IPS DF 19.7 (cell line): ENCODE measurements at regions not wholly inside any gene's neighbourhood (a gene's known extent, or its start where the extent isn't known, plus 50 kb on each side); places are given as distances from the start of the nearest gene placed in this dataset.

ENCODE experiments used
- DNase-seq: peaks from one replicate; pipeline ENCODE4 v3.0.0-alpha.2; 2013; ENCODE audit warnings: low read depth, low spot score

DNA sequence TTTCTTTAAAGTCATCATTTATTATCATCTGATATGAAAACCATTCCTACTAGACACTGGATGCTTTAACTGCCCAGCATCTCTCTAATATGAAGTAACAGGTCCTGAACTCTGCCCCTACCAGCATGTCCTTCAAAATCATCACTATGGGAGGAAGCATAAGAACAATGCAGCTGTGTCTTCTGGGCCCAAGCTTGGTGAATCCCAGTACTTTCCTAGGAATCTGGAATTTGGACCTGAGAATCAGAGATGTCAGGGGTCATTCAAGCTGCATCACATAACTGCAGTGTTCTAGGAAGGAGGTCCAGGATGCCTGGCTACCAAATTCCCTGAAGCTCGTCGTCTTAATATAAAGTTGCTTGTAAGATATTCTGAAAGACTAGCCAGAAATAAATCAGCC is 182.7 kb downstream of the AHR start:
- DNase-seq = no peak

DNA sequence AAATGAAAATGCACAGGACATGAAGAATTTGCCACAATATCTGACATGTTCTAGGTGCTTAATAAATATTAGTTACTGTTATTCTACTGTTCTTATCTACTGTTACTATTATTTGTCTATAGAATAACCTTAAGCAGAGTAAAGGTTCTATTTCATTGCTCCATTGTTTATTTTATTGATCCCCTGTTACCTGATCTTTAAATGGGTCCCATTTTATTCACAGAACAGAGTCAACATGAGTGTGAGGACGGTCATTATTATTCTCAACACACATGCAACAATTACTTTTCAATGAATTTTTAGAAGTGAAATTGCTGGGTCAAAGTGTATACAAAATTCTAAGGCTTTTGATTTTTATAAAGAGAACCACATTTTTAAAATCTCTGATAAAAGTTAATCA is 186.9 kb downstream of the AHR start:
- DNase-seq = no peak

DNA sequence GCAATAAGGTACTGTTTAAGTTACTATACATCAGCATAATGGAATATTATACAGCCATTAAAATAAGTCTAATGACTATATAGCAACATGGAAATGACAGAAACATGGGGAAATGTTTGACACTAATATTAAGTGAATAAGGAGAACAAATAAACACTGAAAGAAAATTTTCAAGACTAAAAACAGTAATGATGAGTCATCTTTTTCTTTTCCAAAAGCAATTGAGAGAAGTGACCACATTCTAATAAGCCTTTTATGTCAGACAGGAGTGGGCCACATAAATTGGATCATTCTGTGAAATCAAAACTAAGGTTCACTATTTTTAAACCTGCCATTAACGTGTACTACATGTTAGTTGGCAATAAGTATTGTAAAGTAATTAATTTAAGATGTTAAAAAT is 187.5 kb downstream of the AHR start:
- DNase-seq = no peak

GRCh38 chr7:17486835-17487234 is 188.4 kb downstream of the AHR start:
- no peak for DNase-seq

DNA sequence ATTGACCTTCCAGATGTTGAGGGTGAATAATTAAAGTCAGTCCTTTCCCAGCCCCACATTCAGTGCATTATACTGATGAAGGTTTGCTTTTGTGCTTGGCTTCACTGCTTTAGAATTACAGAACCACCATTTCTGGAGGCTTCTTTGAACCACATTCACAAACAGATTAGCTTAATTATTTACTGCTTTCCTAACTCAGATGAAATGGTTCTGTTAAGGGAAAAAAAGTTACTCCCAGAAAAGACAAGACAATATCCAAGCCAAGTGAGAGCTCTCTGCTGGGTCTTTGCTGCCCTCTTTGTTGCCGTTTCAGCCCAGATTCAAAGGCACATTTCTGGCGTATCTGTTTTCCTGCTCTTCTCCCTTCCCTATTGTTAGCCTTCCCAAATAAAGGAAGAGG is 188.9 kb downstream of the AHR start:
- DNase-seq = no peak

DNA sequence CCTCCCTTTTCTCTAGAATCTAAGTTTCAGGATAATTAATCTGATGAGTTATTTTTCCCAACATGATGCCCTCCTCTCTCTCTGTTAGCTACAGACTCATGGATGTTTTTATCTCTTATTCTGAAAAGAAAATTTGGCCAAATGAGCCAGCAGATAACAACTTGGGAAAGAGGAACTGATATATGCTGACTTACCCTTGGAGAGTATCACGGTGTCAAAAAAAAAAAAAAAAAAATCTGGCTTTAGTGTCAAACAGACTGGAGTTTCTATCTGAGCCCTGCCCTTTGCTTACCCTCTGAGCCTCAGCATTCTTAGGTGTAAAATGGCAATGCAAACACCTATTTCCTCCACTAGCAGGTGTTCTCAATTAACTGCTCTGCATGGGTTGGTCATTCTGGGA is 190.4 kb downstream of the AHR start:
- no peak for DNase-seq

- DNase-seq = no peak
Observed at GRCh38 chr7:17489961-17490360, 191.5 kb downstream of the AHR start.

DNA sequence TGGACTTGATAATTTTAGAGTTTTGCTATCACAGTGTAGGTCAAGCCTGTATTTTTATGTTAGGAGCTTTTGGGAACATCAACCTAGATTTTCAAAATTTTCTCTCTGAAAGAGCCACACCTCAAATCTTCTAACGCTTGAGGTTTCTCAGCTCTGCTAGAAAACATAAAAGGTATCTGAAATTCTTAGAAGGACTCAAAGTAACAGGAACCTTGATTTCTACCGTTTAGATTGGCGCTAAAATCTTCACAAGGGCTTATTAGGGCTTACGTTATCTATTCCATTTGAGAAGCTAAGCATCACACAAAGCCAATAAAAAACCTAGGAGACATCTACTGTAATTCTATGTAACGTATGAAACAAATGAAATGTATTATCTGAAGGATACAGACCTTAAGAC is 192.4 kb downstream of the AHR start:
- DNase-seq = no peak

DNA sequence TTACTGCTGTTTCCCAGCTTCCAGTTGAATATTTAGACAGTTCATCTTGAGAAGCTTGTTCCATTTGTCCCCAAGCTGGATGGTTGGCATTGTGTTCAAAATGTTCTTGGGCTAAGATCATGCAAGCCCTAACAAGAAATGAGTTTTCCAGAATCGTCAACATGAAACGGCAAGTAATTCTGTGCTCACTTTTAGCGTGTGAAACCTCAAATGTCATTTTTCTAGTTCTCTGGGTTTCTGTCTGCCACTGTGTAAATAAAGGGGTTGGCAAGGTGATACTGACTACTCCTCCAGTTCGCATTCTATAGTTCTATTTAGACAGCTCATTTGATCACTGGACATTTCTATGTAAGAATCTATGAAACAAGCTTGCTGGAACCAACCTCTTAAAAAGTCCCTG is 194.0 kb downstream of the AHR start:
- no peak for DNase-seq

GRCh38 chr7:17493446-17493845 is 195.0 kb downstream of the AHR start:
- no peak for DNase-seq

- no peak for DNase-seq
Observed at GRCh38 chr7:17495655-17496394, 197.4 kb downstream of the AHR start.

GRCh38 chr7:17497136-17497535 is 198.7 kb downstream of the AHR start:
- no peak for DNase-seq

GRCh38 chr7:17497549-17498167 is 199.2 kb downstream of the AHR start:
- no peak for DNase-seq

DNA sequence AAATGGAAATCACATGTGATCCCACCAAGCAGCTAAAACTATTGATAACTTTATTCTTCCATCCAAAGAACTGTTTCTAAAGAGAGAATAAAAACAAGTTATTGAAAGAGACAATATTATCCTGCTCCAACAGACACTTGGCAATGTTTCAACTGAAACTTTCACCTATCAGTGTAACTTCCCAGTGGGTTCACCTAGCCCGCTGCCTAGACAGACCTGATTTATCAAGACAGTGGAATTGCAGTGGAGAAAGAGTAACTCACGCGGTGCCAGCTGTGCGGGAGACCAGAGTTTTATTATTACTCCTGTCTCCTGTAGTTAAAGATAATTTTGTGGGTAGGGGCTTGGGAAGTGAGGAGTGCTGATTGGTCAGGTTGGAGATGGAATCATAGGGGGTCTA is 199.8 kb downstream of the AHR start:
- DNase-seq = no peak

DNA sequence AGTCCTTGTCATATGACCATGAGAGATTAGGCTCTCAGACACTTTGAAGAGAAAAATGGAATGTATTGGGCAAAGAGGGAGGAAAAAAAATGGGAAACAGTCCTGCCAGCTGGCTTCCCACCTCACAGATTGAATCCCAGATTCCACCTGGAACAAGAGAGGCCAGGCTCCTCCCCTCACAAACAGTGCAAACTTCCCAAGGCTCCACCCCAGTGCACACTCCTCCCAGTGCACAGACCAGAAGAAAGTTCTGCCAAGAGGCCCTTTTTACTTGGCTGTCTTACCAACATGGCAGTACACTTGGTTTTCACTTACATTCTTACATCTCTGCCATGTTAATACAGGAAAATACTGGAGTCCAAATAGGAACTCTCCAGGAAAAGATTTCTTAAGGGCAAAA is 202.3 kb downstream of the AHR start:
- no peak for DNase-seq

DNA sequence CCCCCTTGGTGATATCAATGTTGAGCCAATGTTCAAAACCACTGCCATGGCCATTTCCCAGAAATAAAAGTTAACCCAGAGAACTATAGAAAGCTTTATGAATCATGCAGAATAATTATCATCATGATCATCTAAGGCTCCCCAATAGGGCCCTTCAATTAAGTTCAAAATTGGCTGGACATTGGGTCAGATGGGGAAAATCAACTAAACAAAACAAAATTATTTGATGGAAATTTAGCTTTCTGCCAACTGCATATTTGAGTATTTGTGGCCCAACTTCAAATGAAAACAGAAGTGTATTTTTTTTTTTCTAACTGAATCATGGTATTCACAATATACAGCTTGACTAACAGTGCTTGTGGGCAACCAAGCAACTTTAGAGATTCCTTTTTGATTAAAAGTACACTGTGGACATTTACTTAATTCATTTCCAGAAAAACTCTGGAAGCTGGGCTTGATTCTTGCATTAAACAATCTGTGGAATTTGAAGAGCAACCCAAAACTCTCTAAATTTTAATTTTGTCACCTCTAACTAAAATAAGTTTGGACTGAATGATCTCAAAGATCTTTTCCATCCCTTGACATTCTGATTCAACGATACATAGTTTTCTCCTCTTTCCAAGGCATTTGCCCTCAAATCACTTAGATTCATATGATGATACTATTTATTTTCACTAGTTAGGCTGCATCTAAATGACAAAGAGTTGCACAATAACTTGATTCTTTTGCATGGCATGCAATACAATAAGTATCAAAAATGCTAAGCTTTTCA is 203.2 kb downstream of the AHR start:
- DNase-seq = no peak

- no peak for DNase-seq
Observed at GRCh38 chr7:17502213-17503060, 204.0 kb downstream of the AHR start.

DNA sequence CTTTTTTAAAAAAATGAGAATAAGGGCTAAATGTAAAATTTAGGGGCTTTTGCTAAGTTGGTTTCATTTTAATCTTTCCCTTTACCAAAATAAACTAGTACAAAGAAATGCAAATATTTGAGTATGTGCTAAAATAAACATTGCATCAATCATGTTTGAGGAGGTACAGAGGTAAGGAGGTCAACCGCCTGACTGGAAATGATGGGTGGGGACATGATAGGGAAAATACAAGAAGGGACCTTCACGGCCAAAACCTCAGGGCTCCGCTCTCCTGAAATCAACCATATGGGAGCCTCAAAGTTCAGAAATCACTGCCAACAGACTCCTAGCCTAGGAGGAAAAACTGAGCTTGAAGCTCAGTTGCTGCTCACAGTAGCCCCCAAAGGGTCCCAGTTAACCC is 207.6 kb downstream of the AHR start:
- no peak for DNase-seq

DNA sequence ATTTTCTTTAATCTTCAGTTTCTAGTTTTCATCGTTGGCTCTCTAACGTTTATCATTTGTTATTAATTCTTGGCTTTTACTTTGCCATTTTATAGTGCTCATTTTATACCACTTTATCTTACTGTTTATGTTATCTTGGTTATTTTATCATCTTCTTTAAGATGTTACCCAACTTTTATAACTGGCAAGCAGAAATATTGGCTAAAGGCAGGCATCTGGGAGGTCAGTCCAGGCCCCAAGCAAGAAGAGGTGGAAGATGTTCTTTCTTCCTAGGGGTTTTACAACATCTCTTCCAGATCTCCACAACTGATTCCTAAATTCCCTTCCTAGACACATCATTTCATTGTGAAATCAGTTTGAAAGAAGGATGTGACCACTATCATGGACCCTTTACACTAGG is 208.1 kb downstream of the AHR start:
- no peak for DNase-seq

GRCh38 chr7:17507717-17508116 is 209.3 kb downstream of the AHR start:
- no peak for DNase-seq

GRCh38 chr7:17512181-17512675 is 213.8 kb downstream of the AHR start:
- DNase-seq = no peak

- DNase-seq = no peak
Observed at GRCh38 chr7:17516771-17517170, 218.3 kb downstream of the AHR start.
